HL-60 (cell line): ENCODE measurements at regions not wholly inside any gene's neighbourhood (a gene's known extent, or its start where the extent isn't known, plus 50 kb on each side); places are given as distances from the start of the nearest gene placed in this dataset.
A peak's percentile ranks its signal among the peaks of the same experiment; 100 is the strongest.

Experiments used
- DNase-seq, 2 experiments: peaks; one replicate each; pipeline ENCODE4 v3.0.0-alpha.2; 2010 to 2020; ENCODE audit warnings: low read depth in 1 of 2, low spot score in 1 of 2
- H3K27ac ChIP-seq: fragments of 250-450 bp; sonication (Bioruptor Pico); replicated peaks from 2 replicates; pipeline ENCODE4 v1.5.1; 2020; ENCODE audit warnings: mild to moderate bottlenecking, moderate library complexity
- H3K27me3 ChIP-seq: fragments of 250-450 bp; sonication (Bioruptor Pico); 2 replicates; pipeline ENCODE4 v1.5.1; 2021; ENCODE audit warnings: mild to moderate bottlenecking, moderate library complexity; ENCODE audit not compliant: insufficient read depth, poor library complexity, severe bottlenecking
- H3K4me3 ChIP-seq: replicated peaks from 2 replicates; pipeline ENCODE4 v1.5.1; 2011; ENCODE audit warnings: mild to moderate bottlenecking, control low read depth, low read length; ENCODE audit not compliant: insufficient read depth
- CTCF ChIP-seq: IDR thresholded peaks from one replicate; pipeline ENCODE4 v1.5.1; 2011; ENCODE audit warnings: low read length, control low read depth, inconsistent platforms; ENCODE audit not compliant: insufficient read depth
- GABPA ChIP-seq: IDR thresholded peaks from 2 replicates; pipeline ENCODE4 v1.6.1; 2012; ENCODE audit warnings: low read depth
- POLR2AphosphoS5 ChIP-seq: IDR thresholded peaks from 2 replicates; pipeline ENCODE4 v1.6.1; 2012; ENCODE audit warnings: low read depth
- REST ChIP-seq: IDR thresholded peaks from 2 replicates; pipeline ENCODE4 v1.6.1; 2012; ENCODE audit warnings: low read depth; ENCODE audit not compliant: insufficient replicate concordance
- SPI1 ChIP-seq: IDR thresholded peaks from 2 replicates; pipeline ENCODE4 v1.6.1; 2012; ENCODE audit warnings: low read depth, mild to moderate bottlenecking, borderline replicate concordance

- DNase-seq, result peak in 1 of 2 experiments; percentile 1
- no peak overlapping the region for H3K4me3 ChIP-seq
- no peak for TF ChIP-seq GABPA
- no peak for TF ChIP-seq POLR2AphosphoS5
- TF ChIP-seq SPI1, result no peak
- no peak for TF ChIP-seq REST
- TF ChIP-seq CTCF, result no peak
- H3K27ac ChIP-seq, result no peak overlapping the region
- no peaks in the 10 kb centered on the region for H3K27me3 ChIP-seq
These were observed 536.9 kb downstream of the HACE1 start for GRCh38 chr6:104322841-104323240.

GRCh38 chr6:104321301-104321700 lies 538.4 kb downstream of the HACE1 start:
- DNase-seq, result no peak
- H3K27me3 ChIP-seq, result no peaks in the 10 kb centered on the region
- no peak overlapping the region for H3K27ac ChIP-seq
- H3K4me3 ChIP-seq, result no peak overlapping the region
- TF ChIP-seq REST (no peak), CTCF (no peak), GABPA (no peak), POLR2AphosphoS5 (no peak), SPI1 (no peak)

GRCh38 chr6:104320896-104321295 lies 538.8 kb downstream of the HACE1 start:
- no peak for DNase-seq
- Histone ChIP-seq H3K27ac (no peak overlapping the region), H3K27me3 (no peaks in the 10 kb centered on the region), H3K4me3 (no peak overlapping the region)
- no peak for TF ChIP-seq CTCF
- no peak for TF ChIP-seq GABPA
- TF ChIP-seq POLR2AphosphoS5, result no peak
- no peak for TF ChIP-seq SPI1
- TF ChIP-seq REST, result no peak
